ENCODE measurements at regions not wholly inside any gene's neighbourhood (a gene's known extent, or its start where the extent isn't known, plus 50 kb on each side); places are given as distances from the start of the nearest gene placed in this dataset.
A peak's percentile ranks its signal among the peaks of the same experiment; 100 is the strongest.

- TF ChIP-seq CTCF (IDR thresholded peaks at IDR 0.05), result no peak
- no peaks in the 10 kb centered on the region for H3K9me3 ChIP-seq
- intact Hi-C loops (cut with DNase I, micrococcal nuclease), result no loop called here
- no peaks in the 10 kb centered on the region for H3K4me1 ChIP-seq (ENCODE audit: low read depth)
- H3K4me3 ChIP-seq, result no peak overlapping the region
- H3K36me3 ChIP-seq (ENCODE audit: low read depth), result no peaks in the 10 kb centered on the region
- peak in 1 of 3 donors; percentile 14 for DNase-seq
- ATAC-seq, result no peak
Observed at GRCh38 chr22:34784056-34784455, 281.9 kb upstream of the ISX start.

- ATAC-seq (no peak), DNase-seq (no peak)
- H3K36me3 ChIP-seq (ENCODE audit: low read depth), result no peaks in the 10 kb centered on the region
- H3K9me3 ChIP-seq, result no peaks in the 10 kb centered on the region
- no peaks in the 10 kb centered on the region for H3K4me1 ChIP-seq (ENCODE audit: low read depth)
- H3K4me3 ChIP-seq, result no peak overlapping the region
- TF ChIP-seq CTCF (IDR thresholded peaks at IDR 0.05), result no peak
- intact Hi-C loops (cut with DNase I, micrococcal nuclease), result no loop called here
Observed at GRCh38 chr22:34797826-34798225, 268.1 kb upstream of the ISX start.

- DNase-seq (no peak), ATAC-seq (no peak)
- intact Hi-C loops (cut with DNase I, micrococcal nuclease), result no loop called here
- Histone ChIP-seq H3K36me3 (ENCODE audit: low read depth) (no peaks in the 10 kb centered on the region), H3K9me3 (no peaks in the 10 kb centered on the region), H3K4me3 (no peak overlapping the region), H3K4me1 (ENCODE audit: low read depth) (no peaks in the 10 kb centered on the region)
- no peak for TF ChIP-seq CTCF (IDR thresholded peaks at IDR 0.05)
Observed at GRCh38 chr22:34798605-34799004, 267.4 kb upstream of the ISX start.

- Histone ChIP-seq H3K4me1 (ENCODE audit: low read depth) (no peaks in the 10 kb centered on the region), H3K9me3 (no peaks in the 10 kb centered on the region), H3K4me3 (no peak overlapping the region), H3K36me3 (ENCODE audit: low read depth) (no peaks in the 10 kb centered on the region)
- no peak for TF ChIP-seq CTCF (IDR thresholded peaks at IDR 0.05)
- intact Hi-C loops (cut with DNase I, micrococcal nuclease), result no loop called here
- DNase-seq (peak in 1 of 3 donors; percentile 8), ATAC-seq (no peak)
Observed at GRCh38 chr22:34800260-34800980, 265.5 kb upstream of the ISX start.

GRCh38 chr22:34801221-34801620, 264.7 kb upstream of the ISX start:
- H3K9me3 ChIP-seq, result no peaks in the 10 kb centered on the region
- DNase-seq, result no peak
- no peaks in the 10 kb centered on the region for H3K36me3 ChIP-seq (ENCODE audit: low read depth)
- no peak overlapping the region for H3K4me3 ChIP-seq
- no peaks in the 10 kb centered on the region for H3K4me1 ChIP-seq (ENCODE audit: low read depth)
- TF ChIP-seq CTCF (IDR thresholded peaks at IDR 0.05), result no peak
- no peak for ATAC-seq
- intact Hi-C loops (cut with DNase I, micrococcal nuclease), result no loop called here

GRCh38 chr22:34804091-34804490, 261.9 kb upstream of the ISX start:
- DNase-seq (no peak), ATAC-seq (no peak)
- H3K36me3 ChIP-seq (ENCODE audit: low read depth), result no peaks in the 10 kb centered on the region
- TF ChIP-seq CTCF (IDR thresholded peaks at IDR 0.05), result no peak
- intact Hi-C loops (cut with DNase I, micrococcal nuclease), result no loop called here
- no peaks in the 10 kb centered on the region for H3K9me3 ChIP-seq
- H3K4me1 ChIP-seq (ENCODE audit: low read depth), result no peaks in the 10 kb centered on the region
- no peak overlapping the region for H3K4me3 ChIP-seq

All from mucosa of descending colon (tissue), 3 donors.